Globus pallidus (tissue), 1 donor: ENCODE measurements at regions not wholly inside any gene's neighbourhood (a gene's known extent, or its start where the extent isn't known, plus 50 kb on each side); places are given as distances from the start of the nearest gene placed in this dataset.
"Not testable (repeated sequence)": the region's sequence is repeated elsewhere in the genome, so short reads cannot be mapped to it uniquely, and the experiment has no call there.

Source experiments
- DNase-seq: peaks from one replicate; pipeline ENCODE4 v3.0.0-alpha.2; 2015; ENCODE audit warnings: low spot score

GRCh38 chr5:39753747-39754146 is 329.0 kb upstream of the DAB2 start:
- not testable (repeated sequence) for DNase-seq

DNA sequence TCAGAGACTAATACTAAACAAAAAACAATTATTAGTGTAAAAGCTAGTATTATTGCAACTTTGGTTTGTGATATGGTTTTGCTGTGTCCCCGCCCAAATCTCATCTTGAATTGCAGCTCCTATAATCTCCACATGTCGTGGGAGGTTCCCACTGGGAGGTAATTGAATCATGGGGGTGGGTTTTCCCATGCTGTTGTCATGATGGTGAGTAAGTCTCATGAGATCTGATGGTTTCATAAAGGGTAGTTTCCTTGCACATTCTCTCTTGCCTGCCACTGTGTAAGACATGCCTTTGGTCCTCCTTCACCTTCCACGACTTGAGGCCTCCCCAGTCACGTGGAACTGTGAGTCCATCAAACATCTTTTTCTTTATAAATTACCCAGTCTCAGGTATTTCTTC is 325.9 kb upstream of the DAB2 start:
- DNase-seq, result no peak

GRCh38 chr5:39742916-39743315 is 318.1 kb upstream of the DAB2 start:
- DNase-seq, result no peak

DNA sequence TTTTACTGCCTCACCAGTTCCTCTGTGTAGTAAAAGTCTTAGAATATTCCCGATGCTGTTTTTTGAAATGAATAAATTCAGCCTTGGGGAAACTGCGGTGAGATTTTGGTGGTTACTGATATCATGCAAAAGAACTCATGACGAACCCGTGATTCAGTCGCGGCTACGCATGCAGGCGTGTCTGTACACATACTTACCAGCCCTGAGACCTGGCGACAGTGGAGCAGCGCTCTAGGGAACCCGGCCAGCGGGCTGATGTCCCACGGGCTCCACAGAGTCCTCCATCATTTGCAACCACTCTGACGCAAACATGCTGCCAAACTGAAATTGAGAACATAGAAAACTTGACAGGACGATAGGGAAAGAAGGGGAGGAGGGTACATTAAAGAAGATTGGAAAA is 315.6 kb upstream of the DAB2 start:
- no peak for DNase-seq

DNA sequence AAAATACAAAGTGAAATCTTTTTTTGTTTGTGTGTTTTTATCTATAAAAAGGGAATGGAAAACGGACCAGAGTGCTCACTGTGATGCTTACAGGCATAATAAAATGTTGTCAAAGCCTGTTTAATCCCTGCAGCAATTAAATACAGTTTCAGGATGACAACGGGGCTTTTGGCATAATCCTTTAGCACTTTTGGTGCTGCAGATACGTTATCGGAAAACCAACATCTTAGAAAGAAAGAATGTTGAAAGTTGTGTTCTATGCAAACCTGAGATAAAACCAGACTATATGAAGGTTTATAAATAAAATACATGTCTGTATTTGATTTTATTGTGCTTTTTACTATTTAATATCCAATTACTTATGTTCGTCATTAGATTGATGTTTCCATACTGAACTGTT is 307.4 kb upstream of the DAB2 start:
- no peak for DNase-seq

GRCh38 chr5:39730699-39731098 is 305.9 kb upstream of the DAB2 start:
- no peak for DNase-seq

- DNase-seq, result no peak
Observed at GRCh38 chr5:39730006-39730405, 305.2 kb upstream of the DAB2 start.

DNA sequence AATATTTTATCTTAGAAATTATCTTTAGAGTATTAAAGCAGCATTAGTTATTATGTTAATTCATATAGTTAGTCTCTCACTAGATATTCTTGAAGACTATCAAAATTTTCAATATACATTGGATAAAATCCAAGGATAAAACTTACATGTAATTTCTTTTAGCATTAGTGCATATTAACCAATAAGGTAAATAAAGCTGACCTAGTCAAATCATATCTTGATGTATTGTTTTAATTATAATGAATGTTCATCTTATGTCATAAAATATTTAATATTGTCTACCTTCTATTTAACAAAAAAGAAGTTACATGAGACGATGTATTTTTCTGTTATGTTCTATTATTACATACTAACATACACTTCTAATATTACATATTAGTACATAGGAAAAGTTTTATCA is 301.7 kb upstream of the DAB2 start:
- DNase-seq, result no peak

GRCh38 chr5:39721394-39721793 is 296.6 kb upstream of the DAB2 start:
- no peak for DNase-seq

- DNase-seq, result no peak
Observed at GRCh38 chr5:39720136-39720535, 295.4 kb upstream of the DAB2 start.

GRCh38 chr5:39717176-39717897 is 292.6 kb upstream of the DAB2 start:
- DNase-seq, result no peak

GRCh38 chr5:39716532-39717028 is 291.8 kb upstream of the DAB2 start:
- DNase-seq, result peak; percentile 2

DNA sequence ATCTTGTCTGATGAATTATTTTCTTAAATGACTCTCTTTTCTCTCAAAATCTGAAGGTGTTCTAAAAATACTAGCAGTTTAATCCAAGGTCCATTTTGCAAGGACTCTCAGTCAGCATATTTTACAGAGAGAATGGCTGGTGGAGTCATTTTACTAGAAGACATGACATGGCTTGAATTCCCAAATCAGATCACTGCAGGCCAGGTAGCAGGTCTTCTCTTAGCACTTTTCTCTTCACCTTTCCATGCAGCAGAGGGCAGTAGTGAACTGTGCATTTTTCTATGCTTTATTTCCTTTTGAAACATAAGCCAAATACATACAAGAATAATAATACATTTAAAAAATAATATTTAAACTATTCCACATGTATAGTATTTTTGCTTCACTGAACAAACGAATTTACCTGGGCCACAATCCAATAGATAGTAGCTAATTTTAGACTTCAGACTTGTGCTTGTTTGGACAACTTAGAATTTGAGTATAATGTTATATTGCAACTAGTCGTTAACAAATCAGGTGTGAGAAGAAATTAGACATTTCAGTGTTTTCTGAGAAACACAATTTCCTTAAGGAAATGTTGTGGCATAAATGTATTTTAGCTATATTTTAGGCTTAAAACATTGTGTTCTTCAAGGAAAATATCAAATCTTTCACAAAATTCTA is 289.4 kb upstream of the DAB2 start:
- peak; percentile 3 for DNase-seq

GRCh38 chr5:39713250-39713916 is 288.6 kb upstream of the DAB2 start:
- DNase-seq, result no peak

DNA sequence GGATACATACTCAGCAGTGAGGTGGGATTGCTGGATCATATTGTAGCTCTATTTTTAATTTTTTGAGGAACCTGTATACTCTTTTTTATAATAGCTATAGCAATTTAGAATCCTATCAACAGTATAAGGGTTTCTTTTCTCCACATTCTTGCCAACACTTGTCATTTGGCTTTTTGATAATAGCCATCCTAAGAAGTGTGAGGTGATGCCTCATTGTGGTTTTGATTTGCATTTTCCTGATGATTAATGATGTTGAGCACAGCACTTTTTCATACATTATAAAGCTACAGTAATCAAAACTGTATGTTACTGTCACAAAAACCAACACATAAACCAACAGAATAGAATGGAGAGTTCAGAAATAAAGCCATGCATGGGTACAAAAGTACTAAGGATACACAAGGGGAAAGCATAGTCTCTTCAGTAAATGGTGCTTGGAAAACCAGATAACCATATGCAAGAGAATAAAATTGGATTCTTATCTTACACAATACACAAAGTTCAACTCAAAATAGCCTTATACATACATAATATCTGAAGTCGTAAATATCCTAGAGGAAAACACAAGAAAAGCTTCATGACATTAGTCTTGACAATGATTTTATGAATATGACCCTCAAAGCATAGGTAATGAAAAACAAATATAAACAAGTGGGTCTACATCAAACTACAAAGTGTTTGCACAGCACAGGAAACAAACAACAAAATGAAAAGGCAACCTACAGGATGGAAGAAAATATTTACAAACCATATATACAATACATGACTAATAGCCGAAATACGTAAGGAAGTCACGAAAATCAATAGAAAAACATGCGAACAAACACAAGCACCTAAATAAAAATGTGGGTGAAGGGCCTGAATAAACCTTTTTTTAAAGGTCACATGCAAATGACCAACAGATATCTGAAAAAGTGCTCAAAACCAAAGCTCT is 287.8 kb upstream of the DAB2 start:
- DNase-seq, result no peak

GRCh38 chr5:39711821-39712220 is 287.0 kb upstream of the DAB2 start:
- no peak for DNase-seq

- no peak for DNase-seq
Observed at GRCh38 chr5:39709032-39709431, 284.3 kb upstream of the DAB2 start.

DNA sequence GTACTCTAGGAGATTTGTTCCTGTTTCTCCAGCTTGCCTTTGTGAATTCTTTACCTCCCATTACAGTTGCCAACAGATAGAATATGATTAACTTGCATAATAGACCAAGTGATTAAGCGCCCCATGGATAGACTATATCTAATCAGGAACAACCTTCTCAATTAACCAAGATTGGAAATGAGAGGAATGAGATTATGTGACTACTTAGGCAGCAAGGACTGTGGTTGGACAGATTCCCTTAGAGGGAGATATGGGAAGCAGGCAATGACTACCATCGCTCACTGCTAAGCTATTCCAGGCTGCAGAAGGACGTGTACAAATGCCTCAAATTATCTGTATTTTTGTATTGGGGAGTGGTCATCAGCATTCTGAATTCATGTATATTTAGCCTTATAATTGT is 278.1 kb upstream of the DAB2 start:
- DNase-seq, result no peak

DNA sequence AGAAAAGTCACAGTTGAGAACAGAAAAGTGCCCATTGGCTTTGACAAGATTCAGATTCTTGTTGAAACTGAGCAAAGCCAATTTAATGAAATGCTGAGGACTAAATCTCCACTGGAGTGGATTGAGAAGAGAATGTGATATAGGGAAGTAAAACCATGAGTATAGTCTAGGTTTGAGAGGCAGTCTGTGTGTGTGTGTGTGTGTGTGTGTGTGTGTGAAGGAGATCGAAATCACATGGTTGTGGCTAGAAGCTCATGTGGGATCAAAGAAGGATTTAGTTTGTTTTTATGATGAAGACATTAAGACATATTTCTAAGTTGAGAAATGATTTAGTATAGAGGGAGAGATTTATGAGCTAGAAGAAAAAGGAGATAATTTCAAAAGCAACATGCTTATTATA is 275.7 kb upstream of the DAB2 start:
- DNase-seq, result no peak

- DNase-seq, result no peak
Observed at GRCh38 chr5:39698838-39699560, 274.2 kb upstream of the DAB2 start.

- no peak for DNase-seq
Observed at GRCh38 chr5:39697881-39698280, 273.1 kb upstream of the DAB2 start.
